WTC11 (cell line): ENCODE measurements at regions not wholly inside any gene's neighbourhood (a gene's known extent, or its start where the extent isn't known, plus 50 kb on each side); places are given as distances from the start of the nearest gene placed in this dataset.

Source experiments
- ATAC-seq: fragments of 200-7000 bp; cut with Tn5 transposase; 2 replicates; pipeline ENCODE4 v1.10.0; 2021; ENCODE audit warnings: mild to moderate bottlenecking, moderate library complexity
- CTCF ChIA-PET: fragments of 300-600 bp; sonication (Branson Sonifier 250); formaldehyde crosslinking; loops from one replicate; lab custom pipeline; 2021; ENCODE audit warnings: antibody characterized with exemption; lab: Charles Lee
- POLR2A ChIA-PET: fragments of 350-600 bp; sonication (Branson Sonifier 250); formaldehyde crosslinking; loops from one replicate; lab custom pipeline; 2021; ENCODE audit warnings: antibody characterized with exemption; lab: Charles Lee
- DNase-seq: peaks from one replicate; pipeline ENCODE4 v3.0.0; 2021; ENCODE audit warnings: low spot score
- H3K27ac Mint-ChIP-seq: 2 replicates; pipeline ENCODE4 v1.8.0; 2021; ENCODE audit warnings: mixed read lengths
- H3K27me3 Mint-ChIP-seq: 2 replicates; pipeline ENCODE4 v1.8.0; 2021; ENCODE audit warnings: low read depth, mild to moderate bottlenecking, moderate library complexity, mixed read lengths
- H3K36me3 Mint-ChIP-seq: 2 replicates; pipeline ENCODE4 v1.8.0; 2021; ENCODE audit warnings: mixed read lengths
- H3K4me1 Mint-ChIP-seq: 2 replicates; pipeline ENCODE4 v1.8.0; 2022; ENCODE audit warnings: mixed read lengths
- H3K4me3 Mint-ChIP-seq: 2 replicates; pipeline ENCODE4 v1.8.0; 2021; ENCODE audit warnings: mild to moderate bottlenecking, moderate library complexity, mixed read lengths
- H3K9me3 Mint-ChIP-seq: 2 replicates; pipeline ENCODE4 v1.8.0; 2021; ENCODE audit warnings: mixed read lengths
- CREB1 ChIP-seq: sonication (generic); formaldehyde crosslinking; IDR thresholded peaks from 2 replicates; pipeline ENCODE4 v1.8.0; 2023; ENCODE audit warnings: mild to moderate bottlenecking, missing genetic modification reagents
- CREM ChIP-seq: sonication (generic); formaldehyde crosslinking; IDR thresholded peaks from 2 replicates; pipeline ENCODE4 v1.8.1; 2022; ENCODE audit warnings: mild to moderate bottlenecking, missing genetic modification reagents, moderate library complexity
- FOXP1 ChIP-seq: sonication (generic); formaldehyde crosslinking; IDR thresholded peaks from 2 replicates; pipeline ENCODE4 v1.8.0; 2022; ENCODE audit warnings: missing genetic modification reagents, mild to moderate bottlenecking, moderate library complexity, borderline replicate concordance
- SMAD3 ChIP-seq: sonication (generic); formaldehyde crosslinking; IDR thresholded peaks from 2 replicates; pipeline ENCODE4 v1.8.0; 2022; ENCODE audit warnings: missing genetic modification reagents, mild to moderate bottlenecking, borderline replicate concordance
- TP53 ChIP-seq: sonication (generic); formaldehyde crosslinking; IDR thresholded peaks from 2 replicates; pipeline ENCODE4 v1.8.1; 2023; ENCODE audit warnings: mild to moderate bottlenecking, missing genetic modification reagents
- ZNF219 ChIP-seq: sonication (generic); formaldehyde crosslinking; IDR thresholded peaks from 2 replicates; pipeline ENCODE4 v1.8.0; 2023; ENCODE audit warnings: missing genetic modification reagents, mild to moderate bottlenecking, borderline replicate concordance
- ZNF232 ChIP-seq: sonication (generic); formaldehyde crosslinking; IDR thresholded peaks from 2 replicates; pipeline ENCODE4 v1.8.0; 2022; ENCODE audit warnings: mild to moderate bottlenecking, missing genetic modification reagents
- ZNF263 ChIP-seq: sonication (generic); formaldehyde crosslinking; IDR thresholded peaks from 2 replicates; pipeline ENCODE4 v1.8.1; 2022; ENCODE audit warnings: low read depth, mild to moderate bottlenecking, moderate library complexity, missing genetic modification reagents
- ZNF317 ChIP-seq: sonication (generic); formaldehyde crosslinking; IDR thresholded peaks from 2 replicates; pipeline ENCODE4 v1.8.1; 2023; ENCODE audit warnings: low read depth, mild to moderate bottlenecking, moderate library complexity, missing genetic modification reagents, borderline replicate concordance
- ZNF396 ChIP-seq: fragments of 250-450 bp; sonication (Bioruptor Pico); IDR thresholded peaks from 2 replicates; pipeline ENCODE4 v1.8.0; 2021; ENCODE audit warnings: mild to moderate bottlenecking, moderate library complexity, borderline replicate concordance
- TF ChIP-seq, protein P1 (sequence below): sonication (generic); formaldehyde crosslinking; IDR thresholded peaks from 2 replicates; pipeline ENCODE4 v1.8.1; 2023; ENCODE audit warnings: mild to moderate bottlenecking, missing genetic modification reagents, borderline replicate concordance
- TF ChIP-seq, protein P2 (sequence below): sonication (generic); formaldehyde crosslinking; conservative IDR thresholded peaks from 2 replicates; pipeline ENCODE4 v1.8.1; 2023; ENCODE audit warnings: mild to moderate bottlenecking, low read depth, missing genetic modification reagents, moderate library complexity
- TF ChIP-seq, protein P3 (sequence below): sonication (generic); formaldehyde crosslinking; IDR thresholded peaks from 2 replicates; pipeline ENCODE4 v1.8.0; 2023; ENCODE audit warnings: missing genetic modification reagents
- TF ChIP-seq, protein P4 (sequence below): sonication (generic); formaldehyde crosslinking; IDR thresholded peaks from 2 replicates; pipeline ENCODE4 v1.8.0; 2022; ENCODE audit warnings: missing genetic modification reagents

DNA sequence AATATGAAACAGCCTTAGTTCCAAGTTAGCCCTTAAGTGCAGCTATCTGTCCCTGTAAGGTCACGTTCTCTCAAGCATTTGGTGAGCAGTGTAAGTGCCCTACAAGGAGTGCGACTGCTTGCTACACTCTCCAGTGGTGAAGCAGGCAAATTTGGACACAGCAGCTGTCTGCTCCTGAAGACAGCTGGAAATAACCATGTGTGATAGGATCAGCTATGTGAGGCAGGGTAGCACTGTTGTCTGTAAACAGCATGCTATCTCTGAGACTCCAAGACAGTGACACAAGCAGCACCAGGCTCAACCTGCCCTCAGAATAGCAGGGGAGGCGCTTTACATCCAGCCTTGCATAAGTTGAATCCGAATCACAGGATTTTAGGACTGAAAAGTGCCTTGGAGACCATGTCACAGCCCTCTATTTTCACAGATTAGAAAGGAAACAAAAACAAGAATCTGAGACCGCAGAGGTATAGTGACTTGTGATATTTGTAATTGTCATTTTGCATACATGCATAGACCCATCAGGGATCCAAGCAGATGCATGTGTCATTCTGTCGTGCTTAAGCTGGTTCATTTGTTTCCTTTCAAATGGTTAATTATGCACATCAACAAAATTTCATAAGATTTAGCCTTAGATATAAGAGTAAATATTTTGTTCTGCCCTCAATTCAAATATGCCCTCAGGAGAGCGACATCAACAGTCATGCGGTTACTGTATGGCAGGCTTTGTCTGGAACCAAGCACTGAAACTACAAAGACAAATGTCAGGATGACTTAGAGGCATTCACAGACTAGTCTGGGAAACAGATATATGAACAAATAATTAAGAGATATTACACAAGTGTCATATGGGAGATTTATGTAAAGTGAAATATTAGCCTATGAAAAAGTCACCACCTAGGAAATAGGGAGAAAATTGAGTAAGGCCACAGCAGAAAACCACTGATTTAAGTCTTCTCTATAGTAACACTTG lies 134.9 kb upstream of the NRIP1 start:
- Mint-ChIP-seq H3K27ac (no peak overlapping the region), H3K4me1 (no peaks in the 10 kb centered on the region), H3K4me3 (no peak overlapping the region), H3K9me3 (no peaks in the 10 kb centered on the region), H3K36me3 (no peaks in the 10 kb centered on the region), H3K27me3 (no peaks in the 10 kb centered on the region)
- ATAC-seq (no peak; the same call in 1 of the 2 replicates), DNase-seq (no peak)
- ChIA-PET POLR2A (no interaction called here), CTCF (interaction anchor here (1.7 kb wide), 1 partner anchor 354 kb away, joined by 4 read pairs; no protein-coding TSS in a partner anchor)
- TF ChIP-seq ZNF396 (CRISPR knock-in tag) (no peak), SMAD3 (CRISPR knock-in tag) (no peak)
- TF ChIP-seq, protein P1, sequence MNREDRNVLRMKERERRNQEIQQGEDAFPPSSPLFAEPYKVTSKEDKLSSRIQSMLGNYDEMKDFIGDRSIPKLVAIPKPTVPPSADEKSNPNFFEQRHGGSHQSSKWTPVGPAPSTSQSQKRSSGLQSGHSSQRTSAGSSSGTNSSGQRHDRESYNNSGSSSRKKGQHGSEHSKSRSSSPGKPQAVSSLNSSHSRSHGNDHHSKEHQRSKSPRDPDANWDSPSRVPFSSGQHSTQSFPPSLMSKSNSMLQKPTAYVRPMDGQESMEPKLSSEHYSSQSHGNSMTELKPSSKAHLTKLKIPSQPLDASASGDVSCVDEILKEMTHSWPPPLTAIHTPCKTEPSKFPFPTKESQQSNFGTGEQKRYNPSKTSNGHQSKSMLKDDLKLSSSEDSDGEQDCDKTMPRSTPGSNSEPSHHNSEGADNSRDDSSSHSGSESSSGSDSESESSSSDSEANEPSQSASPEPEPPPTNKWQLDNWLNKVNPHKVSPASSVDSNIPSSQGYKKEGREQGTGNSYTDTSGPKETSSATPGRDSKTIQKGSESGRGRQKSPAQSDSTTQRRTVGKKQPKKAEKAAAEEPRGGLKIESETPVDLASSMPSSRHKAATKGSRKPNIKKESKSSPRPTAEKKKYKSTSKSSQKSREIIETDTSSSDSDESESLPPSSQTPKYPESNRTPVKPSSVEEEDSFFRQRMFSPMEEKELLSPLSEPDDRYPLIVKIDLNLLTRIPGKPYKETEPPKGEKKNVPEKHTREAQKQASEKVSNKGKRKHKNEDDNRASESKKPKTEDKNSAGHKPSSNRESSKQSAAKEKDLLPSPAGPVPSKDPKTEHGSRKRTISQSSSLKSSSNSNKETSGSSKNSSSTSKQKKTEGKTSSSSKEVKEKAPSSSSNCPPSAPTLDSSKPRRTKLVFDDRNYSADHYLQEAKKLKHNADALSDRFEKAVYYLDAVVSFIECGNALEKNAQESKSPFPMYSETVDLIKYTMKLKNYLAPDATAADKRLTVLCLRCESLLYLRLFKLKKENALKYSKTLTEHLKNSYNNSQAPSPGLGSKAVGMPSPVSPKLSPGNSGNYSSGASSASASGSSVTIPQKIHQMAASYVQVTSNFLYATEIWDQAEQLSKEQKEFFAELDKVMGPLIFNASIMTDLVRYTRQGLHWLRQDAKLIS (CRISPR knock-in tag) = no peak
- TF ChIP-seq, protein P2, sequence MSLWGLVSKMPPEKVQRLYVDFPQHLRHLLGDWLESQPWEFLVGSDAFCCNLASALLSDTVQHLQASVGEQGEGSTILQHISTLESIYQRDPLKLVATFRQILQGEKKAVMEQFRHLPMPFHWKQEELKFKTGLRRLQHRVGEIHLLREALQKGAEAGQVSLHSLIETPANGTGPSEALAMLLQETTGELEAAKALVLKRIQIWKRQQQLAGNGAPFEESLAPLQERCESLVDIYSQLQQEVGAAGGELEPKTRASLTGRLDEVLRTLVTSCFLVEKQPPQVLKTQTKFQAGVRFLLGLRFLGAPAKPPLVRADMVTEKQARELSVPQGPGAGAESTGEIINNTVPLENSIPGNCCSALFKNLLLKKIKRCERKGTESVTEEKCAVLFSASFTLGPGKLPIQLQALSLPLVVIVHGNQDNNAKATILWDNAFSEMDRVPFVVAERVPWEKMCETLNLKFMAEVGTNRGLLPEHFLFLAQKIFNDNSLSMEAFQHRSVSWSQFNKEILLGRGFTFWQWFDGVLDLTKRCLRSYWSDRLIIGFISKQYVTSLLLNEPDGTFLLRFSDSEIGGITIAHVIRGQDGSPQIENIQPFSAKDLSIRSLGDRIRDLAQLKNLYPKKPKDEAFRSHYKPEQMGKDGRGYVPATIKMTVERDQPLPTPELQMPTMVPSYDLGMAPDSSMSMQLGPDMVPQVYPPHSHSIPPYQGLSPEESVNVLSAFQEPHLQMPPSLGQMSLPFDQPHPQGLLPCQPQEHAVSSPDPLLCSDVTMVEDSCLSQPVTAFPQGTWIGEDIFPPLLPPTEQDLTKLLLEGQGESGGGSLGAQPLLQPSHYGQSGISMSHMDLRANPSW (CRISPR knock-in tag) = no peak

DNA sequence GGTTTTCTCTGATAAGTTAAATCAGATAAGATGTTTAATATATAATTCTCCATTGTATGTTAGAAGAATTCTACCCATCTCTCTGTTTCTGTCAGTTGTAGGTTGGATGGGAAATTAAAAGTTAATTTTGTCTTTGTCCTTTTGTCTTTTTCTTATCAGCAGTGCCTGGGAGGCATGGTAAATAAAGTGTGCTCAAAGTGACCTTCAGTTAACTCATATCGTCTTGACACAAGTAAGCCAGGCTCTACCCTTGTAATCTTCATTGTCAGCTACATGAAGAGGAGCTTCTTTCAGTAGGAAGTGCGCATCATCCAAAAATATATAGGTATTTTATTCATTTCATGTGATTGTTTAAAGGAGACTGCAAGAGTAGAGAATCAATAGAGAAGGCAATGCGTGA lies 138.9 kb upstream of the NRIP1 start:
- H3K27me3 Mint-ChIP-seq = no peaks in the 10 kb centered on the region
- H3K27ac Mint-ChIP-seq = no peak overlapping the region
- TF ChIP-seq FOXP1 (CRISPR knock-in tag) (no peak), ZNF232 (CRISPR knock-in tag) (no peak), ZNF263 (CRISPR knock-in tag) (no peak), TP53 (no peak), CREM (CRISPR knock-in tag) (no peak), CREB1 (CRISPR knock-in tag) (no peak), ZNF219 (no peak), ZNF317 (CRISPR knock-in tag) (no peak)
- TF ChIP-seq, protein P3, sequence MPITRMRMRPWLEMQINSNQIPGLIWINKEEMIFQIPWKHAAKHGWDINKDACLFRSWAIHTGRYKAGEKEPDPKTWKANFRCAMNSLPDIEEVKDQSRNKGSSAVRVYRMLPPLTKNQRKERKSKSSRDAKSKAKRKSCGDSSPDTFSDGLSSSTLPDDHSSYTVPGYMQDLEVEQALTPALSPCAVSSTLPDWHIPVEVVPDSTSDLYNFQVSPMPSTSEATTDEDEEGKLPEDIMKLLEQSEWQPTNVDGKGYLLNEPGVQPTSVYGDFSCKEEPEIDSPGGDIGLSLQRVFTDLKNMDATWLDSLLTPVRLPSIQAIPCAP (CRISPR knock-in tag) = no peak
- TF ChIP-seq, protein P4, sequence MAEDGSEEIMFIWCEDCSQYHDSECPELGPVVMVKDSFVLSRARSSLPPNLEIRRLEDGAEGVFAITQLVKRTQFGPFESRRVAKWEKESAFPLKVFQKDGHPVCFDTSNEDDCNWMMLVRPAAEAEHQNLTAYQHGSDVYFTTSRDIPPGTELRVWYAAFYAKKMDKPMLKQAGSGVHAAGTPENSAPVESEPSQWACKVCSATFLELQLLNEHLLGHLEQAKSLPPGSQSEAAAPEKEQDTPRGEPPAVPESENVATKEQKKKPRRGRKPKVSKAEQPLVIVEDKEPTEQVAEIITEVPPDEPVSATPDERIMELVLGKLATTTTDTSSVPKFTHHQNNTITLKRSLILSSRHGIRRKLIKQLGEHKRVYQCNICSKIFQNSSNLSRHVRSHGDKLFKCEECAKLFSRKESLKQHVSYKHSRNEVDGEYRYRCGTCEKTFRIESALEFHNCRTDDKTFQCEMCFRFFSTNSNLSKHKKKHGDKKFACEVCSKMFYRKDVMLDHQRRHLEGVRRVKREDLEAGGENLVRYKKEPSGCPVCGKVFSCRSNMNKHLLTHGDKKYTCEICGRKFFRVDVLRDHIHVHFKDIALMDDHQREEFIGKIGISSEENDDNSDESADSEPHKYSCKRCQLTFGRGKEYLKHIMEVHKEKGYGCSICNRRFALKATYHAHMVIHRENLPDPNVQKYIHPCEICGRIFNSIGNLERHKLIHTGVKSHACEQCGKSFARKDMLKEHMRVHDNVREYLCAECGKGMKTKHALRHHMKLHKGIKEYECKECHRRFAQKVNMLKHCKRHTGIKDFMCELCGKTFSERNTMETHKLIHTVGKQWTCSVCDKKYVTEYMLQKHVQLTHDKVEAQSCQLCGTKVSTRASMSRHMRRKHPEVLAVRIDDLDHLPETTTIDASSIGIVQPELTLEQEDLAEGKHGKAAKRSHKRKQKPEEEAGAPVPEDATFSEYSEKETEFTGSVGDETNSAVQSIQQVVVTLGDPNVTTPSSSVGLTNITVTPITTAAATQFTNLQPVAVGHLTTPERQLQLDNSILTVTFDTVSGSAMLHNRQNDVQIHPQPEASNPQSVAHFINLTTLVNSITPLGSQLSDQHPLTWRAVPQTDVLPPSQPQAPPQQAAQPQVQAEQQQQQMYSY (CRISPR knock-in tag) = no peak
- no peak overlapping the region for H3K4me3 Mint-ChIP-seq
- ChIA-PET CTCF (no interaction called here), POLR2A (interaction anchor here (0.5 kb wide), 1 partner anchor 16 kb away, joined by 3 read pairs; no protein-coding TSS in a partner anchor)
- no peaks in the 10 kb centered on the region for H3K9me3 Mint-ChIP-seq
- ATAC-seq = no peak
- DNase-seq = no peak
- H3K4me1 Mint-ChIP-seq = no peaks in the 10 kb centered on the region
- no peaks in the 10 kb centered on the region for H3K36me3 Mint-ChIP-seq
